MM.1S (cell line): ENCODE measurements at regions not wholly inside any gene's neighbourhood (a gene's known extent, or its start where the extent isn't known, plus 50 kb on each side); places are given as distances from the start of the nearest gene placed in this dataset.

Experiments used
- CTCF ChIP-seq: fragments of 300-600 bp; sonication (generic); IDR thresholded peaks from 2 replicates; pipeline ENCODE4 v1.5.1; 2016; ENCODE audit warnings: antibody characterized with exemption, low read length, mixed read lengths
- EZH2 ChIP-seq: fragments of 300-600 bp; sonication (generic); optimal IDR thresholded peaks from 2 replicates; pipeline ENCODE3; 2017; ENCODE audit warnings: low read depth, mild to moderate bottlenecking, antibody characterized with exemption, low read length, mixed read lengths

GRCh38 chr7:114008696-114009095 lies 89.9 kb upstream of the PPP1R3A start:
- no peak for TF ChIP-seq CTCF
- TF ChIP-seq EZH2: no peak
